ENCODE measurements at regions not wholly inside any gene's neighbourhood (a gene's known extent, or its start where the extent isn't known, plus 50 kb on each side); places are given as distances from the start of the nearest gene placed in this dataset.
A peak's percentile ranks its signal among the peaks of the same experiment; 100 is the strongest.
"Not testable (repeated sequence)": the region's sequence is repeated elsewhere in the genome, so short reads cannot be mapped to it uniquely, and the experiment has no call there.

DNA sequence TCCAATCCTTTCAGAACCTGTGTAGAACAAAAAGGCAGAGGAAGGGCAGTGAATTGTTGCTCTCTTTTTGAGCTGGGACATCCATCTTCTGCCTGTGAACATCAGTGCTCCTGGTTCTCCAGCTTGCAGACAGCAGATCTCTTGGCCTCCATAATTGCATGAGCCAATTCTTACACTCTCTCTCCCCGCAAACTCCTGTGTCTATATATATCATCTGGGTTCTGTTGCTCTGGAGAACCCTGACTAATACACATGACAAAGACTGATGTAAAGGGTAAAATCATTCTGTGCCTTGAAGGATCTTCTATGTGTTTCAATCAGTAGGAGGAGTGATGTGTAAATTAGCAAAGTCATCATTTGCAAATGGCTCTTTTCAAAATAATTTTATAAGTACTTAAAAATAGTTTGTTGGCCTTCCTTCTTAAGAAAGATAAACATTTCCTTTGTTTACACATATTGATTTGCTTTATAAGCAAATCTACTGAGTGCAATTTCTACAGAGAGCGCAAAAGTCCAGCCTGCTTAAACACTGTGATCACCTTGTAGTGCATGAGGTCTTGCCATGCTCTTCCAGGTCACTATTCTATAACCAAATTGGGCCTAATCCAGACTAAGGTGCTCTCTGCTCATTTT lies 154.9 kb upstream of the ANKRD28 start:
- DNase-seq = no peak

DNA sequence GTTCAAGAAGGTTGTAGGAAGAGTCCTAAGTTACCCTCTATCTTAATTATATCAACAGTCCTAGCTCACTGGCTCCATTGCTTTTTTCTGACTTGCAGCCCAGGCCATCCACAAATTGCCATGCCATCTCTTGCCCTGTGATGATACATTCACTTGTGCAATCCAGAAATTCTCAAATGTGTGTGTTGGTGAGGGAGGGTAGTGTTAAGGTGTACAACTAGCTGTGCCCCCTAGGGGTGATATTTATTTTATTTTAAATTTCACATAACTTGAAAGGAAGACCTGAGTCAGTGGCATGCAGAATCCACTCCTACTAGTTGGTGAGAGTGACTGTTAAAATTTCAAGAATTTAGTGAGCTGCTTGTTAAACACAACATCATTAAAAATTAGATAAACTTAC lies 156.1 kb upstream of the ANKRD28 start:
- DNase-seq = no peak

DNA sequence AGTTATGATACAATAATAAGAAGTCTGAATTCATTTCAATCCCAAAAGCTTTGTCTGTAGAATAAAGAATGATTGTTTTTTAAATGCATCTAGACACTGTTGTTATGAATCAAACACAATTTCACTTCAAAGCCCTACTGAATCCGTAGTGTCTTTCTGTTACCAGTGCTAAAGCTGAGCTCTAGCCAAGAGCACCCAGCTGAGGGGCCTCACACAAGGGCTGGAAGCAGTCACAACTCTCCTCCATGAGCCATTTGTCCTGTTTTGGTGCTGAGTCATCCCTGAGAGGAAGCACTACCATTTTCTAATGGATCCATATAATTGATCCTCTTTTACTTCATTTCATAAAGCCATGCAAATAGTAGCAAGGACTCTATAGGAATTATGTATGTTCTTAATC lies 158.2 kb upstream of the ANKRD28 start:
- no peak for DNase-seq

DNA sequence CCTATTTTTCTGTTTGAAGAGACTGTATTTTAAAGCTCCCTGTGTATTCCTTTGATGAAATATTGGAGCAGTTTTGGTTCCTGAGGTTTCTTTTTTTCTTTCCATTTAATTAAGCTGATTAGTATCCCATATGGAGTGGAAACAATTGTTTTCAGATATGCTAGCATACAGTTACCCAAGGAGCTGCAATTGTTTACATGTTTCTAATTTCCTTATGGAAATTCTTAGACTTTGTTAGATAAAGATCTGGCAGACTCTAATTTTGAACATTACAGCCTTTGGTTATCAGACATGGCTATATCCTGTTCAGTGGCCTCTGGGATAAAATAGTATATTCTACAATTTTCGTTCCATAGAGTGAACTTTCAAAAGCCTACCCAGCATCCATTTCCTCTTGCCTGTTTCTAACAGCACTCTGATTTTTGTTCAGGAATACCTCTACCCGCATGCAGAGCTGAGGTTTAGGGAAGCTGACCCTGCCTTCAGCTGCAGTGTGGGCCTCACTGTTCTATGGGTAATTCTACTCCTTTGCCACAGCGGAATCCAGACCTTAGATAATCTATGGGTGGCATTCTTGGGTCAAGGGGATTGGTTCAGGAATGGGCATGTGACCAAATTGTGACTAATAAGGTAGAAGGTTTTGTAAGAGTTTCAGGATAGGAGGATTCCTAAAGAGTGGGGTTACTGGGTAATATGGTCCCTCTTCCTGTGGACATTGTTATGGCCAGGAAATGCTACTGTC lies 161.1 kb upstream of the ANKRD28 start:
- DNase-seq = no peak

DNA sequence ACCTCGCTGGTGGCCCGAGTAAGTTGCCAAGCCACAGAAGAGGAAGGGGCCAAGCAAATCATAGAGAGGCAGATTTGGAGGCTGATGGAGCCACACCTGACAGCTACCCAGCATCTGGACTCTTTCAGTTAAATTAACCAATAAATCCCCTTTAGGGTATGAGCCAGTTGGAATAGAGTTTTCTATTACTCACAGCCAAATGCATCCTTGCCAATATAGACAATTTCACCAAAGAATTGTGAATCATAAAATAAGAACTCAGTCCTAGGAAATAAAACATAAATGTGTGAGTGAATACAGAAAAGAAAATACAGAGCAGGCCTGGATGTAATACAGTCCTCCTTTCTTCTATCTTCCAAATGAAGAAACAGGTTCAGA lies 161.6 kb upstream of the ANKRD28 start:
- DNase-seq = no peak

DNA sequence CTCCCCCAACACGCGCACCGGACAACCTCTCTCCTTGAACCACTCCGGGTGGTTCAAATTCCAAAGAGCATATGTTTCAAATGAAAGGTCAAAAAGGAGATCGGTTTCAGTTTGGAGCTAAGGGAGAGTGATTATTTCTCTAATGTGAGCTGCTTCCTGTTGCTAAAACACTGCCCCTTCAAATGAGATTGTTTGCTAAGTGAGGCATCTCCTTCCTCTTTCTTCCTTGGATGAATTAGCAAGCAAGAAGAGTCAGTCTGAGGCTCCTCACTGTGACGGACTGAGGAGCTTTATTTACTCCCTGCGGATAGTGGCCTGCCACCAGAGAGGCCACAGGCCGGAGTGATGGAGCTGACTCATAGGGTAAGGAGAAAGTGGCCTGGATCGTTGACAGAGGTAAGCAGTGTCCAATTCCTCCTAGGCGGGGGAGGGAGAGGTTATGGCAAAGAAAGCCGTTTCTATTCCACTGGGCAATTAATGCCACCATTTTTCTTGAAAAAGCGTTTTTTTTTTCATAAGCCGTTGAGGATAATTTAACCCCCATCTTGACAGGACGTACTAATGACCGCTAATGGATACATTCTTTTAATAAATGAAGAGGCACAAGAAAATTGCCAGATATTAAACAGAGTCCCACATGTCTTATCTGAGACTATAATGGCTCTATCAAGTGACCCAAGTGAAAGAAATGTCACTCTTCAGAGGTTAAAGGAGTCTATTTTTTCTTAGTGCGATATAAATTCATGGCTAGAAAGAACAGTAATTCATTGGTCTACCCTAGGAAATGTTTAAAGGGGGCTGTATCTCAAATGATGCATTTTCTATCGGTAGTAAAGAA lies 167.0 kb upstream of the ANKRD28 start:
- no peak for DNase-seq

DNA sequence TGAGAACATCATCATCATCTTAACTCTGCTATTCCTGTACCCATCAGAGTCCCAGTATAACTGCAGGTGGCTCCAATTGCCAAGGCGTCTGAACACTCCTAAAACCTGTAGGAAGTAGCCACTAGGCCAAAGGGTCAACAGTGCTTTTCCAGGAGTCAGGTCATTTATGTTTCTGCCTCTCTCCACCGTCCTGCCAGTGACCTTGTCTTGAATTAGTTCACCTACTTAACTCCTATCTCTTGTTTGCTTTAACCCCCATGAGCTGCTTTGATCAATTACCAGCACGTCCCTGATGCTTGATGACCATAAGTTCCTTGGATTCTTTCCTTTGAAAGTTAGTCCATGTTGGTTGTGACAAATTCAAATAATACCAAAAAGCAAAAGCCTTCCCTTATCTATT lies 169.8 kb upstream of the ANKRD28 start:
- no peak for DNase-seq

DNA sequence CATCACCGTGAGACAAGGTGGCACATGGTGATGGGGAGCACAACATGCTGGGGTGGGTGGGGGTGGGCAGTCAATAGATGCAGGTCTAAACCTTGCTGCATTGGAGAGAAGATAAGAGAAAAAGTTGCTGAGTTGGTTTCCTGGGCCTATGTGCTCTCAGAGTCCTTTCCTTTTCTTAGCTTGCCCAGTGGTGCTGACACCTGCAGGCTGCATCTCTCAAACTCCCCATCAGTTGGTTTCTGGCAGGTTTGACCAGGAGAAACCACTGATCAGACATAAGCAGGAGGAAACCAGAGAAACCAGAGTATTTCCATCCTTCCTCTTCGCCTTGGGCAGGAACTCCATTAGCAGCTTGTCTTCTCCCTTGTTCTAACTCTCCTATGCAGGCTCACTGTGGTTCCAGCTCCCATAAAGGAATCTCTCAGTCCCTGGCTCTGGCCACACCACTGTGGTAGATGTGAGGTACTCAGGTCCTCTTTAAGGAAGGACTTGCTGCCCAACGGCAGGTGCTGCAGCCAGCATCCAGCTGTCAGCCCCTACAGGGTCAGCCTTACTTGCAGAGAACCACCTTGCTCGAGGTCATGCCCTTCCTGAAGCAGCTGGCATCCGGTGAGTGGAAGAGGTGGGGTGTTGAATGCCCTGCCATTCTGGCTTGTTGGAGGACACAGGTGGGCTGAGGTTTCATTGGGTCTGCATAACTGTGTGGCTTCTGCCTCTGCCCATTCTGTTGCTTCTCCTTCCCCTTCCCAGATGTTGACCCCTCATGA lies 172.3 kb upstream of the ANKRD28 start:
- no peak for DNase-seq

DNA sequence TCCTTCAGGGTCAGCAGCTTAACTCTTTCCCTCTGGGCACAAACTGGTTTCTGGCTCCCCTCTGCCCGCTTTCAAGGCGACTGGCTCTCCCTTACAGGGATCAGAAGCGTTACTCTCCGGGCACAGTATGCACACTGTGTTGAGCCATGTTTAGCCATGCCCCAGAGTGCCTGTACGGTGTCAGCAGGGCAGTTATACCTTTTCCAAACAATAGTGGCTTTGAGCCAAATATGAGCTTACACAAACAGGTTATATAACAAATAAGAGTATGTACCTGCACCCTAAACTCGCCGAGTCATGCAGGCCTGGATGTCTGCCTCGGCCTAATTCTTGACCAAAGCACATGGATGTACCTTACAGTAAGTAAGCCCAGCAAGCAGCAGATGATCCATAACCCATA lies 175.6 kb upstream of the ANKRD28 start:
- DNase-seq = no peak

DNA sequence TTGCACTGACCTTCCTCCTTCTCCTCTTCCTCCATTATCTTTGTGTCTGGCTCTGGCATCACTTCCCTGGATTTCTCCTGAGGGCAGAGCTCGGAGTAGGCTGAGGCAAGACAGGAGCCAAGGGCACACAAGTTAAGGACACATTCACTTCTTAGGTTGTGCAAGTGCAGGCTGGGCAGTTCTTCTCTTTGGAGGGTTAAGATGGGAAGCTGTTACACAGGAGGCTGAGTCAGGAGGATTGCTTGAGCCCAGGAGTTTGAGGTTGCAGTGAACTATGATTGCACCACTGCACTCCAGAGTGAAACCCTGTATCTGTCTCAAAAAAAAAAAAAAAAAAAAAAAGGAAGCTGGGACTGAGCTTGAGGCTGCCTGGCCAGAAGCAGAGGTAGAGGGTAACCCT lies 176.2 kb upstream of the ANKRD28 start:
- no peak for DNase-seq

DNA sequence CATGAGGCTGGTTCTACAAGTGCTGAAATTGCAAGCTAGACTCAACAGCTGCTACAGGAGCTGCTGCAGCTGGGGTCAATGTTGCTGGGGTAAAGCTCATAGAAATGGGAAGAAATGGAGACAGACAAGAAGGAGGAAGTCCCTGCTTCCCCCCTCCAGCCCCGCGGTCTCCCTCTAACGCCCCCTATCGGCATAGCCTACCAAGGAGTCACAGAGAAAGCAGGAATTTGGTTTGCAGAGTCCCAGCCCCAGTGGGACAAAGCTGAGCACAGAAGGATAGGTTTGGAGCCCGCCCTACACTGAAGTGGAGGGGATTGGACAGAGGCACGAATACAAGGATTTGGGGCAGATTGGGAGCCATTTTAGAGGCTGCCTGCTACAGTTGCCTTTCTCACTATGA lies 176.9 kb upstream of the ANKRD28 start:
- DNase-seq = no peak

DNA sequence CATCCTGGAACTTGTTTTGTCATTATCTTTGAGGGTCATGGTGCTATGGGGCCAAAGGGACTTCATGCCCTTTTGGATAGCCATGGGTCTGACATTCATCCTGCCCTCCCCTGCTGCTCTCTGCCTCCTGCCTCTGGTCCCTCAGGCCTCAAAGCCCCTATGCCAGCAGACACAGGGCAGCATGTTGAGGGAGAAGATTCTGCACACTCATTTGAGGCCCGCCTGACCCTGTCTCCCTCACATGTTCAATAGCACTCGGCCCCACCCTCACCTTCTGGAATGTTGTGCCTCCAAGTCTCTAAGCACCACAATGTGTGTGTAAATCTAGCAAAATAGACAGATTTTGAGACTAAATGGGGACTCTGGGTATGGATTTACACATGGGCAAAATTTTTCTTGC lies 178.7 kb upstream of the ANKRD28 start:
- no peak for DNase-seq

DNA sequence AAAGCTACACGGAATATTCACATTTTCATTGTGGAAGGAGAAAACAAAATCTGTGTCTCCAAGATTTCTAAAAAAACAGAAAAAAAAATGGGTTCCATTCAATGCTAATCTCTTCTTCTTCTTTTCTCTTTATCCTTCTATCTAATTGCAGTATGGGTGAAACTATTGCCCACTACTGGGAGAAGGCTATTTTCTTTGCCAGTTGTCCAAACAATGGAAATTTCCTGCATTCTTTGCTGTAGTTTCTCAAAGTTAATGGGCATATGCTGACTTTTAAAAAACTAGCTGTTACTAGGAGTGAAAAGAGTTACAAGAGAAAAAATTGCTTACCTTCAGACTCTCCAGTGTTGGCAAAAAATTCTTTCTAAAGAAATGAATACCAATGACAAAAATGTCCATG lies 179.3 kb upstream of the ANKRD28 start:
- no peak for DNase-seq

DNA sequence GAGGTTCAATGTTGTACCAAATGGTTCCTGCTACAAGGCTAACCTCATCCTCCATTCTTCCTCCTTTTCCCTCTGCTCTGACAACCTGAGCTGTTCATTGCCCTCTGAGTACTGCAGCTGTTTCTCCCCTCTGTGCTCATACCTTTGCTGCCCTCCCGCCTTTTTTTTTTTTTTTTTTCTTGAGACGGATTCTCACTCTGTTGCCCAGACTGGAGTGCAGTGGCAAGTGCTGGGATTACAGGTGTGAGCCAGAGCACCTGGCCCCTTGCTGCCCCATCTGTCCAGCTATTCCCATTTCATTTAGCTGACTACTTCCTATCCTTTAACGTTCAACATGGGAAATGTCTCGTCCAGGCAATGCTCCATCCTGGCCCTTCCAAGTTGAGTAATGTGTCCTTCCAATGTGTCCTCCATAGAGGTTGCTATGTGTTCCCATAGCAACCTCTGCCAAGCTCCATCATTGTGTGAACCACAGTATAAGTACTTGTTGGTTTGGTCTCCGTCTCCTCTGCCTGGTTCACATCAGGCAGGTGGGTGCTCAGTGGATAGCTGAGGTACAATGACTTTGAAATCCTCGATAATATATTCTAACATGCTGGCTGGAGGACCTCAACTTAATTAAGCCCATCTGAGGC lies 179.9 kb upstream of the ANKRD28 start:
- DNase-seq = no peak

DNA sequence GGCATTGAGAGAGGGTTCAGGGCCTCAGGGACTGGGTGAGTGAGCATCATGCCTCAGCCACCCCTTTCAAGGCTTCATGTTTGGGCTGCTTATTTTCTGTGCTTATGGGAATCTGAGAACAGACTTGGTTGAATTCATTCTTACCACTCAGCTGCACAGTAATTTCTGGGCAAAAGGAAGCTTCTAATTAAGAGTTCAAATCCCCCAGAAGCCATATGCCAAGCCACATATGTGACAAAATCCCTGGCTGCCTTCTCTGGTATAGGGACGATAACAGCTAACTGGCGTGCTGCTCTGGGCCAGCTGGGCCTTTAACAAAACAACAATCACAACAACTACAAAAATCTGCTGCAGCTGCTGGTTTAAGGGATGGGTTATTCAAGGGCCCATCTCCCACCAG lies 181.0 kb upstream of the ANKRD28 start:
- DNase-seq = no peak

DNA sequence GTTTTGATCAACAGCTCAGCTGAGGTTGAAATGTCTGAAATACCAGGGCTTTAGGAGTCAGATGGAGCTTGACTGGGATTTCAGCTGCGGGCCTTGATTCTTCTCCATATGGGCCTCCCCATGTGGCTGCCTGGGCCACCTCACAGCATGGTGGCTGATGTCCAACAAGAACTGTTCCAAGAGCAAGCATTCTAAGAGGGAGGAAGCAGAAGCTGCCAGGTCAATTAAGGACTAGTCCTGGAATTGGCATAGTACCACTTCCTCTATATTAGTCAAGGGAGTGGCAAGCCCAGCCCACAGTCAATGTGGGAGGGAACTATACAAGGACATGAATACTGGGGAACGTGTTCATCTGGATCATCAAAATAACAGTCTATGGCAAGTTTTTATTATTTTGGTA lies 181.7 kb upstream of the ANKRD28 start:
- DNase-seq = no peak

DNA sequence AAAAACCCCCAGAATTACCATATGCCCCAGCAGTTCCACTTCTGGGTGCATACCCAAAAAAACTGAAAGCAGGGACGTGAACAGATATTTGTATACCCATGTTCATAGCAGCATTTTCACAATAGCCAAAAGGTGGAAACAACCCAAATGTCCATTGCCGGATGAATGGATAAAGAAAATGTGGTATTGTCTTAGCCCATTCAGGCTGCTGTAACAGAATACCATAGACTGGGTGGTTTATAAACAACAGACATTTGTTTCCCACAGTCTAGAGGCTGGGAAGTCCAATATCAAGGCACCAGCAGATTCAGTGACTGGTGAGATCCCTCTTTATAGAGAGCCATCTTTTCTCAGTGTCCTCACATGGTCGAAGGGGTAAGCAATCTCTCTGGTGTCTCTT lies 182.1 kb upstream of the ANKRD28 start:
- no peak for DNase-seq

DNA sequence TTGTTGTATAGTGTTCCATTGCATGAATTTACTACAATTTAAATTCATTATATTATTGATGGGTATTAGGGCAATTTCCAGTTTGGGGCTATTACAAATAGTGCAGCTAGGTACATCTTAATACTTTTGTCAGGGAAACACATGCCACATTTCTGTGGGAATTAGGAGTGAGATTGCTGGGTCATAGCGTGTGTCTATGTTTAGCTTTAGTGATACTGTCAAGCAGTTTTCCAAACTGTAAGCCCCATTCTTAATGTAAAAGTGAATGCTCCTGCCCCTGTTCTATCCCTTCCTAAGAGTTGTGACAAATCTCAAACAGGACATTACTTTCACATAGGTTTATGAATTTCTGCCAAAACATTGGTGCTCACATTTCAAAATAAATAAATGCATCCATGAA lies 184.5 kb upstream of the ANKRD28 start:
- no peak for DNase-seq

DNA sequence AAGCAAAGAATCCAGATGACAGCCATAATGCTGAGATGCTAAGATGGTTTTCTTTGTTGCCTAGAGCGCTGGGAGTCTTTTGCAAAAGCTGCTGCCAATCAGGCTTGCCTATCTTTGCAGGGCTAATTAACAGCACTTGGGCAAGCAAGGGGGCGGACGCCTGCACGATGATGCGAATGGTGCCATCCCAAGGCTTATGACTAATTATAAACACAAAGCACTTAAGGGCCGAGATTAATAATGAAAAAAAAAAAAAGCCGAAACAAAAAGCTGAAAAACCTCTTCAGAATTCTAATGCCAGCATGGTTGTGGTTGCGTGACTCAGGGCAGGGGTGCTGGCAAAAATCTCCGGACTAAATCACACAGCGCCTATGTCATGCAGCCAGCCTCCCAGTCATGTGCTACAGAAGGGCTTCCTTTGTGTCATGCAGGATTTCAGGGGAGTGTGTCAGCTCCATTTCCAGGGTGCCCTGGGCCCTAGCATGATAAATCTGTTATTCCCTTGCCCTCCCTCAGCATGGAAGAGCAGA lies 185.0 kb upstream of the ANKRD28 start:
- DNase-seq = peak; percentile 0

DNA sequence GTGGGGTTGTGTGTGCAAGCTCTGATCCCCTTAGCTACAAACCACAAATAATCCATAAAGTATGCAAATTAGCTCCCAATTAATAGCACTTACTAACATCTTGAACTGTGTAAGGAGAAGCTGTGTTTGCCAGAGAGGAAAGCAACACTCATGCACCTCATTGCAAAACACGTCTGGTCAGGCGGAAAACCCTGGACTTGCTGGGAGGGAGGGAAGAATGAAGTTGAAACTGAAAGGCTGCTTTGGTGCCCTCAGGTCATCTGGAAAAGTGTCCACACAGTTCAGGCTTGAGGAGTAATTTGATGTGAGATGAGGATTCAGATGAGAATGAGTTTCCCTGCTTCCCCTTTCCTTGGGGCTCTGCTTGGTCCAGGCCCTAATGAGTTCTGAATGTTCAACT lies 185.5 kb upstream of the ANKRD28 start:
- DNase-seq = no peak

DNA sequence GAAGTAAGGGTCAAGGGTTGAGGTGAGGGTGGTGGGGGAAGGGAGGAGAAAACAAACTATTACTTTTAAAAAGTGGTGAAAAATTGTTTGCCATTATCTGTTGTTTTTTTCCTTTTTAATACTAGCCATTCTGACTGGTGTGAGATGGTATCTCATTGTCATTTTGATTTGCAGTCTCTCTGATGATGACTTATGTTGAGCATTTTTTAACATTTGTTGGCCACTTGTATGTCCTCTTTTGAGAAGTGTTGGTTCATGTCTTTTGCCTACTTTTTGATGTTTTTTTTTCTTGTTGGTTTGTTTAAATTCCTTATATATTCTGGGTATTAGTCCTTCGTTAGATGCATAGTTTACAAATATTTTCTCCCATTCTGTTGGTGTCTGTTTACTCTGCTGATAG lies 185.9 kb upstream of the ANKRD28 start:
- no peak for DNase-seq

DNA sequence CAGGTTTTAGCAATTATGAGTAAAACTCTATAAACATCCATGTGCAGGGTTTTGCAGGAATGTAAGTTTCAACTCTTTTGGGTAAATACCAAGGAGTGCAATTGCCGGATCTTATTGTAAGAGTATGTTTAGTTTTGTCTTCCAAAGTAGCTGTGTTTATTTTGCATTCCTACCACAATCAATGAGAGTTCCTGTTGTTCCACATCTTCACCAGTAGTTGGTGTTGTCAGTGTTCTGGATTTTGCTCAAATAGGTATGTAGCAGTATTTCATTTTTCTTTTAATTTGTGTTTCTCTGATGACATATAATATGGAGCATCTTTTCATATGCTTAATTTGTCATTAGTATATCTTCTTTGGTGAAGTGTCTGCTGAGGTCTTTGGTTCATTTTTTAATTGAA lies 185.1 kb upstream of the GALNT15 start:
- DNase-seq = no peak

DNA sequence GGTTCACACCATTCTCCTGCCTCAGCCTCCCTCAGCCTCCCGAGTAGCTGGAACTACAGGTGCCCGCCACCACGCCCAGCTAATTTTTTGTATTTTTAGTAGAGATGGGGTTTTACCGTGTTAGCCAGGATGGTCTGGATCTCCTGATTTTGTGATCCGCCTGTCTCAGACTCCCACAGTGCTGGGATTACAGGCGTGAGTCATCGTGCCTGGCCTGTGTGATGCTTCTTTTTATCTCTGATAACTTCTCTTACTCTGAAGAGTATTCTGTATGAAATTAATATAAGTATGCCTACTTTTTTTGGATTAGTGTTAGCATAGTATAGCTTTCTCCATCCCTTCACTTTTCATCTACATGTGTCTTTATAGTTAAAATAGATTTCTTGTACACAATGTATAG lies 180.8 kb upstream of the GALNT15 start:
- not testable (repeated sequence) for DNase-seq

Data from DMS153 (cell line).